CD4-positive, alpha-beta T cell (primary cell): ENCODE measurements at regions not wholly inside any gene's neighbourhood (a gene's known extent, or its start where the extent isn't known, plus 50 kb on each side); places are given as distances from the start of the nearest gene placed in this dataset.

ENCODE experiments used
- ATAC-seq: fragments of 200-7000 bp; cut with Tn5 transposase; one replicate; pipeline ENCODE4 v1.10.0; 2022; ENCODE audit warnings: mild to moderate bottlenecking; ENCODE audit not compliant: poor library complexity
- CTCF ChIA-PET: fragments of 350-600 bp; sonication (Branson Sonifier 250); formaldehyde crosslinking; loops from one replicate; lab custom pipeline; 2021; ENCODE audit warnings: antibody characterized with exemption, inconsistent platforms; lab: Charles Lee
- POLR2A ChIA-PET: fragments of 350-600 bp; sonication (Branson Sonifier 250); formaldehyde crosslinking; loops from one replicate; lab custom pipeline; 2021; ENCODE audit warnings: antibody characterized with exemption, inconsistent platforms; lab: Charles Lee
- DNase-seq, 14 experiments: peaks; one replicate each; pipeline ENCODE4 v3.0.0-alpha.2; 2013 to 2020; ENCODE audit warnings: mixed read lengths in 2 of 14
- H3K27ac ChIP-seq, 2 donors: one replicate each; pipeline versions ENCODE4 v1.5.1 to v1.7.0; 2013; ENCODE audit warnings: low read length in 2 of 2, low read depth in 1 of 2, mild to moderate bottlenecking in 1 of 2
- H3K27me3 ChIP-seq, 2 experiments: 1 replicate in 1 of 2; 2 replicates in 1 of 2; pipeline versions ENCODE4 v1.6.1 to v1.7.0; 2013; ENCODE audit warnings: low read length in 2 of 2, control low read depth in 1 of 2, mild to moderate bottlenecking in 1 of 2, moderate library complexity in 1 of 2; ENCODE audit not compliant: insufficient read depth in 2 of 2, control insufficient read depth in 1 of 2
- H3K36me3 ChIP-seq: one replicate; pipeline ENCODE4 v1.6.1; 2013; ENCODE audit warnings: low read length, control low read depth; ENCODE audit not compliant: insufficient read depth
- H3K4me1 ChIP-seq: one replicate; pipeline ENCODE4 v1.6.1; 2013; ENCODE audit warnings: low read length, control low read depth; ENCODE audit not compliant: insufficient read depth
- H3K4me3 ChIP-seq: one replicate; pipeline ENCODE4 v1.5.1; 2013; ENCODE audit warnings: mild to moderate bottlenecking, low read length, moderate library complexity
- H3K9me3 ChIP-seq, 2 experiments: 1 replicate in 1 of 2; 2 replicates in 1 of 2; pipeline versions ENCODE4 v1.6.1 to v1.7.0; 2013; ENCODE audit warnings: low read length in 2 of 2, mild to moderate bottlenecking in 2 of 2, control low read depth in 1 of 2, moderate library complexity in 1 of 2; ENCODE audit not compliant: control insufficient read depth in 1 of 2, insufficient read depth in 1 of 2
- H3K27ac Mint-ChIP-seq: one replicate; pipeline ENCODE4 v1.8.0; 2020; ENCODE audit warnings: mixed read lengths
- H3K27me3 Mint-ChIP-seq: one replicate; pipeline ENCODE4 v1.8.0; 2021; ENCODE audit warnings: mixed read lengths
- H3K36me3 Mint-ChIP-seq: one replicate; pipeline ENCODE4 v1.8.0; 2021; ENCODE audit warnings: low read depth, mixed read lengths
- H3K4me1 Mint-ChIP-seq: one replicate; pipeline ENCODE4 v1.8.0; 2021; ENCODE audit warnings: low read depth, mixed read lengths
- H3K4me3 Mint-ChIP-seq: one replicate; pipeline ENCODE4 v1.8.0; 2020; ENCODE audit warnings: mild to moderate bottlenecking, mixed read lengths
- H3K9me3 Mint-ChIP-seq: one replicate; pipeline ENCODE4 v1.8.0; 2020; ENCODE audit warnings: mixed read lengths
- intact Hi-C, 2 experiments: fragments of 100-400 bp; cut with DNase I in 1 of 2; cut with micrococcal nuclease in 1 of 2; formaldehyde crosslinking; loops; one replicate each; pipeline versions ENCODE4 v1.15.1 to v1.9.0; 2023 to 2025; cut with DNase I, micrococcal nuclease
- TF ChIP-seq, protein P1 (sequence below): fragments of 200-600 bp; IDR thresholded peaks from one replicate; pipeline ENCODE4 v1.8.0; 2022; ENCODE audit warnings: antibody characterized with exemption, mild to moderate bottlenecking

DNA sequence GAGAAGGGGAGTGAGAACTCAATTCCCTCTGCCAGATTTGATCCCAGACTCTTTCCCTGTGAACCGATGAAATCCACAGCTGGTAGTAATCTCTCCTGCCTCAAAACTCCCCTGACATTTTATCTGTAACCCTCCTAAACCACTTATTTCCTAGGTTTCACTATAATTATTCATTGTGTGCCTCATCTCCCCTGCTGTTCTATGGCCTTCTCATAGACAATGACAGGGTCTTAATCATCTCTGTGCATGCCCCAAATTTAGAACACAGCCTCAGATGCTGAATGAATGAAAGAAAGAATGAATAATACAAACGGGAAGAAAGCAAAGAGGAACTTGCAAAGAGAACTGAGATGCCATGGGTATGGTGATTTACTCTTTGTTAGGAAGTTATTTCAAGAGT, 451.1 kb downstream of the HS3ST3B1 start:
- Mint-ChIP-seq H3K4me1 (no peaks in the 10 kb centered on the region), H3K4me3 (no peak overlapping the region), H3K36me3 (no peaks in the 10 kb centered on the region), H3K27ac (no peak overlapping the region), H3K9me3 (no peaks in the 10 kb centered on the region), H3K27me3 (no peaks in the 10 kb centered on the region)
- ATAC-seq, result no peak
- H3K4me3 ChIP-seq, result no peak overlapping the region
- H3K27ac ChIP-seq, result no peak overlapping the region
- POLR2A ChIA-PET, result no interaction called here
- H3K36me3 ChIP-seq, result no peaks in the 10 kb centered on the region
- TF ChIP-seq, protein P1, sequence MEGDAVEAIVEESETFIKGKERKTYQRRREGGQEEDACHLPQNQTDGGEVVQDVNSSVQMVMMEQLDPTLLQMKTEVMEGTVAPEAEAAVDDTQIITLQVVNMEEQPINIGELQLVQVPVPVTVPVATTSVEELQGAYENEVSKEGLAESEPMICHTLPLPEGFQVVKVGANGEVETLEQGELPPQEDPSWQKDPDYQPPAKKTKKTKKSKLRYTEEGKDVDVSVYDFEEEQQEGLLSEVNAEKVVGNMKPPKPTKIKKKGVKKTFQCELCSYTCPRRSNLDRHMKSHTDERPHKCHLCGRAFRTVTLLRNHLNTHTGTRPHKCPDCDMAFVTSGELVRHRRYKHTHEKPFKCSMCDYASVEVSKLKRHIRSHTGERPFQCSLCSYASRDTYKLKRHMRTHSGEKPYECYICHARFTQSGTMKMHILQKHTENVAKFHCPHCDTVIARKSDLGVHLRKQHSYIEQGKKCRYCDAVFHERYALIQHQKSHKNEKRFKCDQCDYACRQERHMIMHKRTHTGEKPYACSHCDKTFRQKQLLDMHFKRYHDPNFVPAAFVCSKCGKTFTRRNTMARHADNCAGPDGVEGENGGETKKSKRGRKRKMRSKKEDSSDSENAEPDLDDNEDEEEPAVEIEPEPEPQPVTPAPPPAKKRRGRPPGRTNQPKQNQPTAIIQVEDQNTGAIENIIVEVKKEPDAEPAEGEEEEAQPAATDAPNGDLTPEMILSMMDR, result no peak
- no peak for DNase-seq
- intact Hi-C loops, result no loop called here
- no peaks in the 10 kb centered on the region for H3K4me1 ChIP-seq
- no peaks in the 10 kb centered on the region for H3K27me3 ChIP-seq
- CTCF ChIA-PET, result no interaction called here
- H3K9me3 ChIP-seq, result peaks cover 0 to 6% of the 10 kb centered on the region in 2 experiments

DNA sequence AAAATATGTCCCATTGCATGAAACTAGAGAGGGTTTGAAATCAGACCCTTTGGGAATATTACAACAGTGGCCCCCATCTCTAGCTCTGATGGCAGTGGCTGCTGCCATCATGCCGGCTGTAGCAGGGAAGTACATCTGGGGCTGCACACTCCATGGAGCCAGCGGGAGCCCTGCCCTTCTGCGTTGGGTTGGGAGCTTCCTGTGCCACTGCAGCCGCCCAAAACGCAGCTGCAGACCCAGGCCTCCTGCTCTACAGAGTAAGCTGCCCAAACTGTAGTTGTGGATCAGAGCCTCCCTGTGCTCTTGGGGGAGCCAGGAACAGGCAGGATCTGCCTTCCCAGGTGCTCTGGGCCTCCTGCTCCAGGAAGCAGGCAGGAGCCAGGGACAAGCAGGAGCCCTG, 450.0 kb downstream of the HS3ST3B1 start:
- ChIA-PET POLR2A (no interaction called here), CTCF (no interaction called here)
- H3K9me3 ChIP-seq, result peaks cover 0 to 6% of the 10 kb centered on the region in 2 experiments
- intact Hi-C loops, result no loop called here
- H3K27ac ChIP-seq, result no peak overlapping the region
- Mint-ChIP-seq H3K9me3 (no peaks in the 10 kb centered on the region), H3K27ac (no peak overlapping the region), H3K36me3 (no peaks in the 10 kb centered on the region), H3K4me1 (no peaks in the 10 kb centered on the region), H3K27me3 (no peaks in the 10 kb centered on the region), H3K4me3 (no peak overlapping the region)
- ATAC-seq, result no peak
- no peak overlapping the region for H3K4me3 ChIP-seq
- no peak for DNase-seq
- no peaks in the 10 kb centered on the region for H3K27me3 ChIP-seq
- H3K4me1 ChIP-seq, result no peaks in the 10 kb centered on the region
- TF ChIP-seq, protein P1, result no peak
- no peaks in the 10 kb centered on the region for H3K36me3 ChIP-seq

DNA sequence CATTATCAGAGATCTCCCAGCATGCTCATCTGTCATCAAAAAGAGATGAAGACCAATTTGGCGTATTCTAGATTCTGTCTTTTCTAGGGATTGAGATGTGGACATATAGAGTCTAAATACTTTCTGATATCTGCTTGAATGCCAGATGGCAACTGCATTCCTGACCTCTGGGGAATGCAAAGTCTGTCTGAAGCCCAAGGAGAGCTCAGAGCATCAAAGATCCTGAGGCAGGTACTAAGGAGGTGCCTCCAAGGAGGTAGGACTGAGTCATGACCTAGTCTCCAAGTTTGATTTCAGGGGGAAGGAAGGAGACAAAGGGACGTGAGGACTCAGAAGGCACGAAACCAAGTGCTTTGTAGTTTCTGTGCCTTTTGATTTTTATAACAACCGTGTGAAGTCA, 448.4 kb downstream of the HS3ST3B1 start:
- H3K27me3 Mint-ChIP-seq, result no peaks in the 10 kb centered on the region
- no peaks in the 10 kb centered on the region for H3K9me3 Mint-ChIP-seq
- TF ChIP-seq, protein P1, result no peak
- H3K36me3 Mint-ChIP-seq, result no peaks in the 10 kb centered on the region
- no peak overlapping the region for H3K4me3 Mint-ChIP-seq
- DNase-seq (no peak), ATAC-seq (no peak)
- H3K27me3 ChIP-seq, result no peaks in the 10 kb centered on the region
- H3K4me1 Mint-ChIP-seq, result no peaks in the 10 kb centered on the region
- no peaks in the 10 kb centered on the region for H3K4me1 ChIP-seq
- H3K27ac ChIP-seq, result no peak overlapping the region
- intact Hi-C loops, result no loop called here
- no peak overlapping the region for H3K4me3 ChIP-seq
- ChIA-PET CTCF (no interaction called here), POLR2A (no interaction called here)
- H3K36me3 ChIP-seq, result no peaks in the 10 kb centered on the region
- H3K9me3 ChIP-seq, result peaks cover 0 to 6% of the 10 kb centered on the region in 2 experiments
- no peak overlapping the region for H3K27ac Mint-ChIP-seq
